CD14-positive monocyte (primary cell): ENCODE measurements at regions not wholly inside any gene's neighbourhood (a gene's known extent, or its start where the extent isn't known, plus 50 kb on each side); places are given as distances from the start of the nearest gene placed in this dataset.

ENCODE experiments used
- DNase-seq, 3 donors: peaks; one replicate each; pipeline ENCODE4 v3.0.0-alpha.2; 2011 to 2022
- H2AFZ ChIP-seq: 2 replicates; pipeline ENCODE4 v1.6.0; 2012; ENCODE audit warnings: mild to moderate bottlenecking, low read depth, low read length, inconsistent platforms; ENCODE audit not compliant: insufficient read depth, poor library complexity, severe bottlenecking
- H3K27ac ChIP-seq, 2 donors: 1 replicate in 1 of 2; 2 replicates in 1 of 2; pipeline ENCODE4 v1.5.1; 2012 to 2013; ENCODE audit warnings: low read length in 2 of 2, control low read depth in 1 of 2, inconsistent platforms in 1 of 2, low read depth in 1 of 2, mild to moderate bottlenecking in 1 of 2
- H3K27me3 ChIP-seq, 2 donors: one replicate each; pipeline versions ENCODE4 v1.6.0 to v1.6.1; 2011 to 2013; ENCODE audit warnings: low read length in 2 of 2; ENCODE audit not compliant: control insufficient read depth in 2 of 2, insufficient read depth in 2 of 2
- H3K36me3 ChIP-seq, 2 donors: replicated peaks in 1 of 2; 1 replicate in 1 of 2; 2 replicates in 1 of 2; pipeline versions ENCODE4 v1.5.1 to v1.6.1; 2012 to 2013; ENCODE audit warnings: low read length in 2 of 2, control low read depth in 1 of 2, inconsistent platforms in 1 of 2, mild to moderate bottlenecking in 1 of 2; ENCODE audit not compliant: insufficient read depth in 2 of 2, control insufficient read depth in 1 of 2
- H3K4me1 ChIP-seq, 2 donors: 1 replicate in 1 of 2; 2 replicates in 1 of 2; pipeline versions ENCODE4 v1.5.1 to v1.6.1; 2012 to 2013; ENCODE audit warnings: low read length in 2 of 2, control low read depth in 1 of 2, inconsistent platforms in 1 of 2, mild to moderate bottlenecking in 1 of 2, moderate library complexity in 1 of 2; ENCODE audit not compliant: insufficient read depth in 2 of 2, control insufficient read depth in 1 of 2
- H3K4me2 ChIP-seq: replicated peaks from 2 replicates; pipeline ENCODE3; 2012; ENCODE audit warnings: low read length, moderate library complexity, mild to moderate bottlenecking; ENCODE audit not compliant: poor library complexity, severe bottlenecking; ENCODE audit errors: extremely low read depth
- H3K4me3 ChIP-seq, 3 experiments: fragments of 200-600 bp in 1 of 3; sonication (generic) in 1 of 3; replicated peaks in 1 of 3; 1 replicate in 2 of 3; 2 replicates in 1 of 3; pipeline ENCODE4 v1.5.1; 2011 to 2013; ENCODE audit warnings: low read length in 3 of 3, mild to moderate bottlenecking in 3 of 3, control low read depth in 2 of 3, low read depth in 2 of 3, inconsistent platforms in 1 of 3, moderate library complexity in 1 of 3
- H3K79me2 ChIP-seq: 2 replicates; pipeline ENCODE4 v1.6.0; 2012; ENCODE audit warnings: mild to moderate bottlenecking, control low read depth, inconsistent platforms, low read length, moderate library complexity; ENCODE audit not compliant: insufficient read depth
- H3K9ac ChIP-seq: 2 replicates; pipeline ENCODE4 v1.6.0; 2017; ENCODE audit warnings: low read length, mild to moderate bottlenecking; ENCODE audit not compliant: insufficient read depth, poor library complexity, severe bottlenecking
- H3K9me3 ChIP-seq, 2 donors: replicated peaks in 1 of 2; 1 replicate in 1 of 2; 2 replicates in 1 of 2; pipeline versions ENCODE4 v1.5.1 to v1.6.1; 2012 to 2013; ENCODE audit warnings: low read length in 2 of 2, control low read depth in 1 of 2; ENCODE audit not compliant: control insufficient read depth in 1 of 2, insufficient read depth in 1 of 2
- H4K20me1 ChIP-seq: 2 replicates; pipeline ENCODE4 v1.6.0; 2012; ENCODE audit warnings: mild to moderate bottlenecking, low read length, control low read depth, moderate library complexity; ENCODE audit not compliant: insufficient read depth
- H3K27ac Mint-ChIP-seq, 7 donors: one replicate each; pipeline ENCODE4 v1.8.0; 2020; ENCODE audit warnings: mild to moderate bottlenecking in 7 of 7, mixed read lengths in 7 of 7, moderate library complexity in 6 of 7, inconsistent platforms in 2 of 7
- H3K27me3 Mint-ChIP-seq, 3 donors: one replicate each; pipeline ENCODE4 v1.8.0; 2021 to 2022; ENCODE audit warnings: low read depth in 3 of 3, mild to moderate bottlenecking in 3 of 3, mixed read lengths in 3 of 3, moderate library complexity in 3 of 3, inconsistent platforms in 1 of 3
- H3K36me3 Mint-ChIP-seq, 2 donors: one replicate each; pipeline ENCODE4 v1.8.0; 2020; ENCODE audit warnings: mixed read lengths in 2 of 2, inconsistent platforms in 1 of 2, mild to moderate bottlenecking in 1 of 2
- H3K4me1 Mint-ChIP-seq: one replicate; pipeline ENCODE4 v1.8.0; 2020; ENCODE audit warnings: mild to moderate bottlenecking, mixed read lengths
- H3K4me3 Mint-ChIP-seq, 2 donors: one replicate each; pipeline ENCODE4 v1.8.0; 2020; ENCODE audit warnings: mild to moderate bottlenecking in 2 of 2, mixed read lengths in 2 of 2, moderate library complexity in 1 of 2
- H3K9me3 Mint-ChIP-seq, 7 donors: one replicate each; pipeline ENCODE4 v1.8.0; 2020 to 2022; ENCODE audit warnings: mixed read lengths in 7 of 7, mild to moderate bottlenecking in 6 of 7, moderate library complexity in 6 of 7, inconsistent platforms in 2 of 7
- WGBS: methylation state at CpG from one replicate; pipeline ENCODE4 v1.1.5; 2013; ENCODE audit warnings: missing lambda C conversion rate; ENCODE audit not compliant: insufficient coverage; 5-methylcytosine and 5-hydroxymethylcytosine counted together
- intact Hi-C, 2 donors: fragments of 100-400 bp; cut with micrococcal nuclease; formaldehyde crosslinking; loops; one replicate each; pipeline versions ENCODE4 v1.15.0 to v1.15.1; 2023
- TF ChIP-seq, protein P1 (sequence below): fragments of 200-600 bp; IDR thresholded peaks from one replicate; pipeline ENCODE4 v1.8.0; 2022; ENCODE audit warnings: antibody characterized with exemption, mild to moderate bottlenecking

DNA sequence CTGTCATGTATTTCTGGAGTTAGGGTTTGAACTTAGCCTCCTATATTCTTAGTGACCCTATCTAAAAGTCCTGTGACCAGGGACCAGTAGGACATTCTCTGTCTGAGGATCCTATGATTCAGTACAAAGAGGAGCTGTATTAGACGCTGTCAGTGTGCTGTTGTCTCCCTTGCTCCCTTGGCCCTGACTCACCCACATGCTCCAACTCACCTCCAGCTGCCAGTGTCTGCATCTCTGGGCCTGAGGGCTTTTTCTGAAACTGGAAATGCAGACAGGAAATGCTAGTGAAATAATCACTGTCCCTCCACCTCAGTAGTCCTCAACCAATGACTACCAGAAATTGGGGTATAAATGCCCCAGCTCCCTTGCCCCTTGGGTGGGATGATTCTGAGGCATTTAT is 535.3 kb upstream of the RPS6KA3 start:
- Histone ChIP-seq H3K4me1 (no peaks in the 10 kb centered on the region), H3K79me2 (no peaks in the 10 kb centered on the region), H3K4me2 (no peak overlapping the region), H3K36me3 (no peaks in the 10 kb centered on the region), H4K20me1 (no peaks in the 10 kb centered on the region), H2AFZ (no peak overlapping the region), H3K9me3 (peaks cover 0 to 7% of the 10 kb centered on the region in 2 donors), H3K4me3 (no peak overlapping the region), H3K9ac (no peak overlapping the region), H3K27ac (no peak overlapping the region), H3K27me3 (no peaks in the 10 kb centered on the region)
- DNase-seq: no peak
- intact Hi-C loops: no loop called here
- no peak overlapping the region for H3K27ac Mint-ChIP-seq
- no peaks in the 10 kb centered on the region for H3K36me3 Mint-ChIP-seq
- WGBS: no CpG with 5 or more reads among the region's 1 CpG
- peaks cover 0 to 9% (median 4%) of the 10 kb centered on the region in 7 donors for H3K9me3 Mint-ChIP-seq
- TF ChIP-seq, protein P1, sequence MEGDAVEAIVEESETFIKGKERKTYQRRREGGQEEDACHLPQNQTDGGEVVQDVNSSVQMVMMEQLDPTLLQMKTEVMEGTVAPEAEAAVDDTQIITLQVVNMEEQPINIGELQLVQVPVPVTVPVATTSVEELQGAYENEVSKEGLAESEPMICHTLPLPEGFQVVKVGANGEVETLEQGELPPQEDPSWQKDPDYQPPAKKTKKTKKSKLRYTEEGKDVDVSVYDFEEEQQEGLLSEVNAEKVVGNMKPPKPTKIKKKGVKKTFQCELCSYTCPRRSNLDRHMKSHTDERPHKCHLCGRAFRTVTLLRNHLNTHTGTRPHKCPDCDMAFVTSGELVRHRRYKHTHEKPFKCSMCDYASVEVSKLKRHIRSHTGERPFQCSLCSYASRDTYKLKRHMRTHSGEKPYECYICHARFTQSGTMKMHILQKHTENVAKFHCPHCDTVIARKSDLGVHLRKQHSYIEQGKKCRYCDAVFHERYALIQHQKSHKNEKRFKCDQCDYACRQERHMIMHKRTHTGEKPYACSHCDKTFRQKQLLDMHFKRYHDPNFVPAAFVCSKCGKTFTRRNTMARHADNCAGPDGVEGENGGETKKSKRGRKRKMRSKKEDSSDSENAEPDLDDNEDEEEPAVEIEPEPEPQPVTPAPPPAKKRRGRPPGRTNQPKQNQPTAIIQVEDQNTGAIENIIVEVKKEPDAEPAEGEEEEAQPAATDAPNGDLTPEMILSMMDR: no peak
- no peak overlapping the region for H3K4me3 Mint-ChIP-seq
- peaks cover 0 to 2% (median 0%) of the 10 kb centered on the region in 3 donors for H3K27me3 Mint-ChIP-seq
- no peaks in the 10 kb centered on the region for H3K4me1 Mint-ChIP-seq

DNA sequence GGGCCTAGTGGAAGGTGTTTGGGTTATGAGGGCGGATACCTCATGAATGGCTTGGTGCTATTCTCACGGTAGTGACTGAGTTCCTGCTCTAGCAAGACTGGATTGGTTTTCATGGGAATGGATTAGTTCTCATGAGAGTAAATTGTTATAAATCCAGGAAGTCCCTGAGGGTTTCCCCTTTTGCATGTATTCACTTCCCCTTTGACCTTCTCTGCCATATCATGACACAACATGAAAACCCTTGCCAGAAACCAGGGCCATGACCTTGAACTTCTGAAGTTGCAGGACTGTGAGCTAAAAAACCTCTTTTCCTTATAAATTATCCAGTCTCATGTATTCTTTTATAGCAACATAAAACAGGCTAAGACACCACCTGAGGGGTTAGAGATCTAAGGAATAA is 529.7 kb upstream of the RPS6KA3 start:
- DNase-seq: no peak
- Histone ChIP-seq H2AFZ (no peak overlapping the region), H3K27ac (no peak overlapping the region), H3K27me3 (no peaks in the 10 kb centered on the region), H4K20me1 (no peaks in the 10 kb centered on the region), H3K9me3 (peaks cover 0 to 7% of the 10 kb centered on the region in 2 donors), H3K9ac (no peak overlapping the region), H3K4me2 (no peak overlapping the region), H3K36me3 (no peaks in the 10 kb centered on the region), H3K4me3 (no peak overlapping the region), H3K79me2 (no peaks in the 10 kb centered on the region), H3K4me1 (no peaks in the 10 kb centered on the region)
- no CpG with 5 or more reads among the region's 2 CpGs for WGBS
- peaks cover 0 to 9% (median 4%) of the 10 kb centered on the region in 7 donors for H3K9me3 Mint-ChIP-seq
- H3K36me3 Mint-ChIP-seq: no peaks in the 10 kb centered on the region
- TF ChIP-seq, protein P1: no peak
- H3K27me3 Mint-ChIP-seq: peaks cover 0 to 2% (median 0%) of the 10 kb centered on the region in 3 donors
- H3K4me1 Mint-ChIP-seq: no peaks in the 10 kb centered on the region
- H3K27ac Mint-ChIP-seq: no peak overlapping the region
- intact Hi-C loops: no loop called here
- no peak overlapping the region for H3K4me3 Mint-ChIP-seq
